Neural progenitor cell (in vitro differentiated cells): ENCODE measurements at regions not wholly inside any gene's neighbourhood (a gene's known extent, or its start where the extent isn't known, plus 50 kb on each side); places are given as distances from the start of the nearest gene placed in this dataset.

ENCODE experiments used
- EZH2 ChIP-seq: fragments of 200-600 bp; sonication (generic); IDR thresholded peaks from 2 replicates; pipeline ENCODE4 v1.6.1; 2017; ENCODE audit warnings: antibody characterized with exemption, mild to moderate bottlenecking, moderate library complexity
- EZH2phosphoT487 ChIP-seq: fragments of 200-600 bp; sonication (generic); IDR thresholded peaks from 2 replicates; pipeline ENCODE4 v1.6.1; 2017; ENCODE audit warnings: antibody characterized with exemption
- TF ChIP-seq, protein P1 (sequence below): fragments of 200-600 bp; sonication (generic); IDR thresholded peaks from 2 replicates; pipeline ENCODE4 v1.5.1; 2017; ENCODE audit warnings: antibody characterized with exemption, mild to moderate bottlenecking

DNA sequence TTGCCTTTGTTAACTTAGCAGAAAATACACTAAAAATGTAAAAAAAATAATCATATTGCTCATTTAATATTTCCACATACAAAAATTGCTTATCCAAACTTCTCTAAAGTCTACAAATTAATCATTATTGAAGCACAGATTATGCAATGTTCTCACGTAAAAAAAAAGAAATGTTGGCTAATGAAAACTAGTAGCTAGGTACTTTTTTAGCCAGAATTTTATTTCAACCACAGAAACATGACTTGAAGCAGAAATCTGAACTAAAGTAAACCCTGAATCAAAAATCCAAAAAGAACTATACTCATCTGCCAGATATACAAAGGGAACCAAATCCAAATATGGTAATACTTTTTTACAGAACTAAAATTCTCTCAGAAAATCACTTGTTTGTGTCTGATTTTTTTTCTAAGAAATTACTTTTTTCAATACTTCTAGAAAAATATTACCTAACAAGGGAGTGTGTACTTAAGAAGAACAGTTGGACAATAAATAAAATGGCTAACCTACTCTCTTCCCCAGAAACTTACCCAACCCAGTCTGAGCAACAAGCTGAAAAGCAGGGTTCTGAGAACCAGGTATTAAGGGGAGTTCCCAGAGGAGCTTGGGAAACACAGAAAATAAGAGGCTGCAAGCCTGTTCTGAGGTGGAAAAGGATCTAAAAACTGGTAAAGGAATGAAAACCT lies 78.4 kb upstream of the RAP1B start:
- TF ChIP-seq, protein P1, sequence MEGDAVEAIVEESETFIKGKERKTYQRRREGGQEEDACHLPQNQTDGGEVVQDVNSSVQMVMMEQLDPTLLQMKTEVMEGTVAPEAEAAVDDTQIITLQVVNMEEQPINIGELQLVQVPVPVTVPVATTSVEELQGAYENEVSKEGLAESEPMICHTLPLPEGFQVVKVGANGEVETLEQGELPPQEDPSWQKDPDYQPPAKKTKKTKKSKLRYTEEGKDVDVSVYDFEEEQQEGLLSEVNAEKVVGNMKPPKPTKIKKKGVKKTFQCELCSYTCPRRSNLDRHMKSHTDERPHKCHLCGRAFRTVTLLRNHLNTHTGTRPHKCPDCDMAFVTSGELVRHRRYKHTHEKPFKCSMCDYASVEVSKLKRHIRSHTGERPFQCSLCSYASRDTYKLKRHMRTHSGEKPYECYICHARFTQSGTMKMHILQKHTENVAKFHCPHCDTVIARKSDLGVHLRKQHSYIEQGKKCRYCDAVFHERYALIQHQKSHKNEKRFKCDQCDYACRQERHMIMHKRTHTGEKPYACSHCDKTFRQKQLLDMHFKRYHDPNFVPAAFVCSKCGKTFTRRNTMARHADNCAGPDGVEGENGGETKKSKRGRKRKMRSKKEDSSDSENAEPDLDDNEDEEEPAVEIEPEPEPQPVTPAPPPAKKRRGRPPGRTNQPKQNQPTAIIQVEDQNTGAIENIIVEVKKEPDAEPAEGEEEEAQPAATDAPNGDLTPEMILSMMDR, result no peak
- TF ChIP-seq EZH2phosphoT487, result no peak
- TF ChIP-seq EZH2, result no peak
